ENCODE measurements at regions not wholly inside any gene's neighbourhood (a gene's known extent, or its start where the extent isn't known, plus 50 kb on each side); places are given as distances from the start of the nearest gene placed in this dataset.

DNA sequence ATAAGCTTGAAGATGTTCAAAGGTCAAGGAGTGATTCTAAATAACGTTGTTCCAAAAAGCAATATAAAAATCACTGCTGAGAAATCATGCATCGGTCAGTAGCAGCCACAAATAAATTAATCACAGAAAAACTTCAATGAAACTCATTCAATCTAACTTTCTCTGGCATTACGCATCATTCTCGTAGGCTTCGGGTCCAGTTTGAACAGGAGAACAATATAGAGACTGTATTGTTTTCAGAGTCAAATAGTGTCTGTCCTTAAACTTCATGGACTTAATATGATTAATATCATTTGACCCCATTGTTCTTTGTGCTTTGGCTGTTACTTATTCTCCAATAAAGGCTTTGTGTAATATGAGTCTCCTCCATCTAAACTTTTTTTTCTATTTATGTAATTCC lies 200.4 kb downstream of the C6orf118 start:
- TF ChIP-seq, protein P1, sequence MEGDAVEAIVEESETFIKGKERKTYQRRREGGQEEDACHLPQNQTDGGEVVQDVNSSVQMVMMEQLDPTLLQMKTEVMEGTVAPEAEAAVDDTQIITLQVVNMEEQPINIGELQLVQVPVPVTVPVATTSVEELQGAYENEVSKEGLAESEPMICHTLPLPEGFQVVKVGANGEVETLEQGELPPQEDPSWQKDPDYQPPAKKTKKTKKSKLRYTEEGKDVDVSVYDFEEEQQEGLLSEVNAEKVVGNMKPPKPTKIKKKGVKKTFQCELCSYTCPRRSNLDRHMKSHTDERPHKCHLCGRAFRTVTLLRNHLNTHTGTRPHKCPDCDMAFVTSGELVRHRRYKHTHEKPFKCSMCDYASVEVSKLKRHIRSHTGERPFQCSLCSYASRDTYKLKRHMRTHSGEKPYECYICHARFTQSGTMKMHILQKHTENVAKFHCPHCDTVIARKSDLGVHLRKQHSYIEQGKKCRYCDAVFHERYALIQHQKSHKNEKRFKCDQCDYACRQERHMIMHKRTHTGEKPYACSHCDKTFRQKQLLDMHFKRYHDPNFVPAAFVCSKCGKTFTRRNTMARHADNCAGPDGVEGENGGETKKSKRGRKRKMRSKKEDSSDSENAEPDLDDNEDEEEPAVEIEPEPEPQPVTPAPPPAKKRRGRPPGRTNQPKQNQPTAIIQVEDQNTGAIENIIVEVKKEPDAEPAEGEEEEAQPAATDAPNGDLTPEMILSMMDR (IDR thresholded peaks at IDR 0.05; ENCODE audit: low read depth, low read length): no peak
- TF ChIP-seq EZH2phosphoT487 (IDR thresholded peaks at IDR 0.05; ENCODE audit: low read depth): no peak
